ENCODE measurements at regions not wholly inside any gene's neighbourhood (a gene's known extent, or its start where the extent isn't known, plus 50 kb on each side); places are given as distances from the start of the nearest gene placed in this dataset.

DNA sequence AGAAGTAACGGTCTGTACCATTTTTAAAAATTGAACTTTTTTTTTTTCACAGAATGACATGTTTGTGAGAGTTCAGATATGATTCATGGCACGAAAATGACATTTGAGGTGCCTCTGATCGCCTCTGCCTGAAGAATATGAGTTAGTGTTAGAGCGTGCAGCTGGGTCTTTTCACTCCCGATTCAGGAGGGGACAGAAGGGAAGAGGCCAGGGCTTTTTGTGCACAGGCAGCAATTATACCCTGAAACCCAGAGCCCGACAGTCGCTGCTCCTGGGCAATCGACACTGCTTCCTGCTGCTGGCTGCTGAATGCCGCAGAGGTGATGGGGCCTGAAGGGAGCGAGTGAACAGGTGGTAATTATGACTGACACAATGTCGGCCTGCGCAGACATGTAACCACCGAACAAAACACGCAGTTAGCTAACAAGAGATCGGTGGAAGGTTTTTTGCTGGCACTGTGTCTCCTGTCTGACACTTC lies 652.0 kb upstream of the NOX3 start:
- DNase-seq = no peak

DNA sequence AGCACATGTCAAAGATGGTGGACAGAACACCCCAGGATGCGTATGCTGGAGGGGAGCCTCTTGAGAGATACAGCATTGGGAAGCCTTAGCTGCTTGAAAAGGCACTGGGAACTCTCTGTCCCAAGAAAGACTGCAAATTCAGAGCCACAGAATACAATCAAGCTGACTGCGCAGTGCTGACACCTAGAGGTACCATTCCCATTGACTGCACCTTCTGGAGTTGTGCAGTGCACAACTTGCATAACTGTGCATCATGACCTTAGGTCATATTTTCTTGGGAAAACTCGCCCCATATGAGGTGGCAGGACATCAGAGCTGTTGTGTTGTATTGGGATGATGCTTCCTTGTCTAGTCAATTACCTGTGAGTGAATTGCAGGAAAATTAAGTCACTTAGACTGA lies 646.5 kb upstream of the NOX3 start:
- DNase-seq = no peak

DNA sequence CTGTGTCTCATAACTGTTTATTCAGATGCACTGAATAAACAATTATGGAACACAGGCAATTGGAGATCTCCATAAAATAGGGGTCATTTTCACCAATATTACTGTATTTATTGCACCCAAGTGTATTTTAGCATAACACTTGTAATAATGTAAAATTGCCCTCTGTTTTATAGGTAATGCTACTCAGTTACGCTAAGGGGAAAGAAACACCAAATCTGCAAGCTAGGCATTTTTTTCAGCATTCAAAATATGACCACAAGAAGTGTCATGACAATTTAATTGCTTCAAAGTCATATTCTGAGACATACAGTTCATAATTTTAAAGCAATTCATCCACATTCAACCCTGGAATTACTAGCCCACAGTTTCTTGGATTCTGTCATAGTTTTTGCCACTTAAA lies 643.2 kb upstream of the NOX3 start:
- no peak for DNase-seq

DNA sequence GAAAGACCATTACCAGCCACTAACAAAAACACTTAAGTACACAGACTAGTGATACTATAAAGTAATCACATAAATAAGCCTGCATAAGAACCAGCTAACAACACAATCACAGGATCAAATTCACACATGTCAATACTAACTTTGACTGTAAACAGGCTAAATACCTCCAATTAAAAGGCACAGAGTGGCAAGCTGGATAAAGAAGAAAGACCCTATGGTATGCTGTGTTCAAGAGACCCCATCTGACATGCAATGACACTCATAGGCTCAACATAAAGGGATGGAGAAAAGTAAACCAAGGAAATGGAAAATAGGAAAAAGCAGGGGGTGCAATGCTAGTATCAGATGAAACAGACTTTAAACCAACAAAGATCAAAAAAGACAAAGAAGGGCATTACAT lies 631.8 kb upstream of the NOX3 start:
- DNase-seq = no peak

DNA sequence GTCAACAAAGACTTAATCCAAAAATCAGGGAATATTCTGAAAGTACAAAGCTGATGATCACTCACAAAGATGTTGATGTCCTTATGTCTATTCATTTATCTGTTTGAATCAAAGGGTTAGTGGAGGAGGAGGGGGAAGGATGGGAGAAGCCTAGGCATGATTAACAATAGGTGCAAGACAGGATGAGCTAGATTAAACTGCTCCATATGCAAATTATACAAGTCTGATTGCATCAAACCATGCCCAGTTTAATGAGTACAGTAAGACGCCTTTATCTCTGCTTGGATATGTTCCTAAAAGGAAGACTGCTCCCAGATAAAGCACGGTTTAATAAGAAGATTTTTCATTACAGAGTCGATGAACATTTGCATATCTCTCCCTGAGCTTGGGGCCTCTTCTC lies 626.4 kb upstream of the NOX3 start:
- DNase-seq = no peak

DNA sequence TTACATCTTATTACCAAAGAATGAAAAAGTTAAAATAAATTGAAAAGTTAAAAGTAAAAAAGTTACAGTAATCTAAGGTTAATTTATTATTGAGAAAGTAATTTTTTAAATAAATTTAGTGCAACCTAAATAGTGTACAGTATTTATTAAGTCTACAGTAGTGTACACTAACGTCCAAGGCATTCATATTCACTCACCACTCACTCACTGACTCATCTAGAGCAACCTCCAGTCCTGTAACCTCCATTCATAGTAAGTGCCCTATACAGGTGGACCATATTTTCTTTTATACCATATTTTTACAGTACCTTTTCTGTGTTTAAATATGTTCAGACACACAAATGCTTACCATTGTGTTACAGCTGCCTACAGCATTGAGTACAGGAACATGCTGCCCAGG lies 624.7 kb upstream of the NOX3 start:
- no peak for DNase-seq

DNA sequence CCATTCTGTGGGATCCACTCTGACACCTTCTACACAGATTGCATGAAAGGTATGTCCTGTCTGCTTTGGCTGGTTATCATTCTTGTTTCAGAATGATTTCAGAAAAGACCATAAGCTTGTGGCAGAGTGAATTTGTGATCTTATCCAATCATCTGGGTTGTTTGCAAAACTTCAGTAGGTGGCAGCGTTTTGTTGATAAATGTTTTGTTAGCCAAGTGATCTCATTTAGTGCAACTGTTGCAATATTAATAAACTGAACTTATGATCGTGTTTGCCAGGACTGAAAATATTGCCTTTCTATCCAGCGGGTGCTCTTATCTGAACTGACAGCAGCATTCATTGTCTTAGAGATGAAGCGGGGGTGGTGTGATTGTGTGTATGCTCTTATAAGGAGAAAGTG lies 613.2 kb upstream of the NOX3 start:
- no peak for DNase-seq

DNA sequence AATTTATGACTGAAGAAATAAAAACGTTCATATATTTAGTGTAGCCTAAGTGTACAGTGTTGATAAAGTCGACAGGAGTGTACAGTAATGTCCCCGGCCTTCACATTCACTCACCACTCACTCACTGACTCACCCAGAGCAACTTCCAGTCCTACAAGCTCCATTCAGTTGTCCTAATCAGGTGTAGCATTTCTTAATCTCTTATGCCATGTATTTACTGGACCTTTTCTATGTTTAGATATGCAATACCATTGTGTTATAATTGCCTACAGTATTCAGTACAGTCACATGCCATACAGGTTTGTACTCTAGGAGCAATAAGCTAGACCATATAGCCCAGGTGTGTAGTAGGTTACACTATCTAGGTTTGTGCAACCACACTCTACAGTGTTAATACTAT lies 610.2 kb upstream of the NOX3 start:
- DNase-seq = no peak

DNA sequence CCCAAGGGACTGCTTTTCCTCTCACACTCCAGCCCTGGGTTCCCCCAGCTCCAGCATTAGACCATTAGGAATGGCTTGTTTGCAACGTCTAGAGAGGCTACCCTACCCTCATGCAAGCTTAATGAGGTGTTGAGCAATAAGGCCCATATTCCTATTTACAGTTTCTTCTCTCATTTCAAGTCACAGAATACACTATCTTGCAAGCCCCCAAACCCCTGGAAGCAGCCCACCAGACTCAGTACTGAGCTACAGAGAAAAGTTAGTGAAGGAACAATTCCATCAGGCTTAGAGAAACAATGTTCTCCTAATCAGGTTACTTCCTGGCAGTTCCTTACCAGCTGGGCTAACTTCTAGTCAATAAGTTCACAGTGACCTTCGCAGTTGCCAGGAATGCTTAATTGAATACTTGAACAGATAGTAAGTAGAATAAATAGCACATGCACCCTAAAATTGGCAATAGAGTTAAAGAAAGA lies 606.5 kb upstream of the NOX3 start:
- DNase-seq = no peak

DNA sequence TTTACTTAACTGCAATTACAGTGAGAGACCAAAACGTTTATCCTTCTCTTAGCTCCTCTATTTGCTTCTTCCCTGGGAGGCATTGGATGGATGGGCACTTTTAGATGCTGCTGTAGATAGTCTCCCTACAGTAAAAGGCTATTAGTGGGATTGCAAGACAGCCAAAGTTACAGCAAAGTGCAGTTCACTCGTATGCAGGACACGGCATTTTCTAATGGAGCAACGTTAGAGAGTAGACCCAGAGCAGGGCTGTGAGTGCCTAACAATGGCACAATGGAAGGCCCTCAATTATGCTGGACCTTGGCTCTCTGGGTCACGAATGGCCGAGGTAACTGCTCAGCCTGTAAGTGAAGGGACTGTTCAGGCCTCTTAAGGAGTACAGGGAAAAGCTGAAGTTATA lies 605.8 kb upstream of the NOX3 start:
- no peak for DNase-seq

DNA sequence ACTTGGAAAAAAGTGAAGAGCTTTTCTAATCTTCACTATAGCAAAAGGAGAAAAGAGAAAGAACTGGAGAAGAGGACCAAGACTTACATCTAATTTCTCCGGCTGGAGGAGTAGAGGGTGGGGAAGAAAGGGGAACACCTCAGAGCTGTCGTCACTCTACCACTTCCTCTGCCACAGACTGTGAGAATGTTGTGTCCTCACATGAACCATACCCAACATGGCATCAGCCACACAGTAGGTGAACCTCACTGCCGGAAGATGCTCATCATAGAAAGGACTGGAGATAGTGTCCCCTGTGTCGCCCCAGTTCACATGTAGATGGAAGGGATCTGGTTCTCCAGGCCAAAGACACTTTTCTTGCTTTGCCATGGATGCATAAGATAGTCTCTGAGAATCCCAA lies 604.4 kb upstream of the NOX3 start:
- no peak for DNase-seq

DNA sequence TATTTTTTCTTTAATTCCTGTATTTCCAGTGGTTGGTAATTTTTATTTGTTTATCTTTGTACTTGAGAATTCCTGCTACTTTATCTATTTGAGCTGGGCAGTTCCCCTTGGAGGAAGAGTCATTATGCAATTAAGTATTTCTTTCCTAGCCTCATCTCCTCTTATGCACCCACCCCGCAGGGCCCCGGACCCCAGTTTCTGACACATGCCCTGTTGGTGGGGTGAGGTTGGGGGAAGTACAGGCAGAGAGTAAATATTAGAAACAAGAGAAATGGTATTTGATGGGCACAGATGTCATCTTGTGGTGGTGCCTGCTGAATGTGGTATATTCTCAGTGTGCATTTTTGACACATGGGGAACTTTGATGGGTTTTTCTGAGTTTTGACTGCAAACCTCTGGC lies 602.7 kb upstream of the NOX3 start:
- no peak for DNase-seq

DNA sequence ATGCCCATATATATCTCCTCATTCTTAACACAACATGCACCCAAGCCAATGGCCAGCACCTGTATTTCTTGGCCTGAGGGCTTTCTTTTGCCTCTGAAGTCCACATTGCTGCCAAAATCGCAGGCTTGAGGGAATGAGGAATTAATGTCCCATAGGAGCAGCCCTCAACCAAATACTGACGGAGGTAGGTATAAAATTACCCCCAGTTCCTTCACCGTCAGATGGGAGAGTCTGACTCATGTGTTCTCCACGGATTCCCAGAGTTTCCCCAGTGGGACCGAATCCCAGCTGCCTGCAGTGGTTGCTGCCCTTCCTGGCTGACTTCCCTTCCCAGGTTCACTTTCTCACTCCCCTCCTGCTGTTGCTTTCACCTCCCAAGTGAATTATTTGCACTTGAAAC lies 602.2 kb upstream of the NOX3 start:
- no peak for DNase-seq

DNA sequence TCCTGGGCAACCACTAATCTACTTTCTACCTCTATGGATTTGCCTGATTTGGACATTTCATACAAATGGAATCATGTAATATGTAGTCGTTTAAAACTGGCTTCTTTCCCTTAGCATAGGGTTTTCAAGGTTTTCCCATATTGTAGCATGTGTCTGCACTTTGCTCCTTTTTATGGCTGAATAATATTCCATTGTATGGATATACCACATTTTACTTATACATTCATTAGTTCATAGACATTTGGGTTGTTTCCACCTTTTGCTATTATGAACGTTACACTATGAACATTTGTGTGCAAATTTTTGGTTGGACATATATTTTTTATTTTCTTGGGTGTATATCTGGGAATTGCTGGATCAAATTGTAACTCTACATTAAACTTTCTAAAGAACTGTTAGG lies 600.4 kb upstream of the NOX3 start:
- DNase-seq = no peak

DNA sequence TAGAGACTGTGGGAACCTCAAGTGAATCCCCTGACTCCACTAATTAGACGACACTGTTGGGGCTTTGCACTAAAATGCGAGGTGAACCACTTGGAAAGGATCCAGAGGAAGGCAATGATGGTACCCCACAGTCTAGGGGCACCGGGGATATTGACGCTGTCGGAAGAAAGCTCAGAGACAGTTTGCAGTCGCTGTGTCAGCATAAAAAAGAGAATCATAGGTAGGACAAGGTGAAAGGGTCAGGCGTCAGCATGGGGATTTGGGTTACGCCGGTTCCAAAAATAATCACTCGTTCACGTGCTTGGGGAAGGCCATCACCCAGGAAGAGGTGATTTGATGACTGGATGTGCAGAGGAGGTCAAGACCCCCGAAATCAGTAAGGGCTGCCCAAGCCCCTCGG lies 598.0 kb upstream of the NOX3 start:
- no peak for DNase-seq

DNA sequence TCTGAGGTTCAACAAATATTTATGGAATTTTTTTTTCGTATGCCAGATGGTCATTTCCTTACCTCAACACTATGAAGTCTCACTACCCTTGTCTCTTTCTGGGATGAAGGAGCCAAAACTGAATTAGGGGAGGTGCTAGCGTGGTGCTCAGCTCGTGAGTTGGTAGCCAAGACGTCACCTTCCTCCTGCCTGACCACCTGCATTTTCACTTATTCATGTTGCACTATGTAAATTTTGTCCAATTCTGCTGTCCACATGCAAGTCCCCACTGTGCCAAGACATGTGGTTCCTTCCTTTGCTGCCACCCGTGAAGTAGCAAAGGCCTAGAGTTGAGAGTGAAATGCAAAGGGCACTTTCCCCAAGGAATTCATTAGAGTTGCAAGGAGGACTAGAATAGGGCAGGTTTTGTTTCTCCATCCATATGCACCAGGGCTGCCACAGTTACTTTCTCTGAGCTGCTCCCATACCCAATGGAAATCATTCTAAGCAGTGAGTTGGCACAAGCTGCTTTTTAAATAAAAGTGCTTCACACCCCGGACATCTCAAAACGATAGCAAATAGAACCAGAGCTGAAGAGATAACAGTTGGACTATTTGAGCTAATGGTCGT lies 591.3 kb upstream of the NOX3 start:
- DNase-seq = no peak

DNA sequence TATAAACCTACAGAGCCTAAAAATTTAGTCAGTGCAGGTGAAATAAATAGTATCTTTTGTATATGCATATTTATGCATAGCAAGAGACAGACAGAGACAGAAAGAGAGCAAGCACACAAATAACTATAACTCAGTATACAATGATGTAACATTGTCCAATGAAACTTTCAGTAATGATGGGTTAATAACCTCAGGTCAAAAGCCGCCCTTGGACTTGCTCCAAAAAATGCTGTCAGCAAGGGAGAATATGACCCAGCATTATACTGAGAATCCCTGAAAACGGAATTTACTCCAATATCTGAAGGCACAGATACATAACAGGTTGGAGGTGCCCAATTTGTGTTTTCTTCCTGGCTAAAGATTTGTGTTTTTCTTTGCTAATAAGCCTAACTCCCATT lies 590.6 kb upstream of the NOX3 start:
- DNase-seq = no peak

DNA sequence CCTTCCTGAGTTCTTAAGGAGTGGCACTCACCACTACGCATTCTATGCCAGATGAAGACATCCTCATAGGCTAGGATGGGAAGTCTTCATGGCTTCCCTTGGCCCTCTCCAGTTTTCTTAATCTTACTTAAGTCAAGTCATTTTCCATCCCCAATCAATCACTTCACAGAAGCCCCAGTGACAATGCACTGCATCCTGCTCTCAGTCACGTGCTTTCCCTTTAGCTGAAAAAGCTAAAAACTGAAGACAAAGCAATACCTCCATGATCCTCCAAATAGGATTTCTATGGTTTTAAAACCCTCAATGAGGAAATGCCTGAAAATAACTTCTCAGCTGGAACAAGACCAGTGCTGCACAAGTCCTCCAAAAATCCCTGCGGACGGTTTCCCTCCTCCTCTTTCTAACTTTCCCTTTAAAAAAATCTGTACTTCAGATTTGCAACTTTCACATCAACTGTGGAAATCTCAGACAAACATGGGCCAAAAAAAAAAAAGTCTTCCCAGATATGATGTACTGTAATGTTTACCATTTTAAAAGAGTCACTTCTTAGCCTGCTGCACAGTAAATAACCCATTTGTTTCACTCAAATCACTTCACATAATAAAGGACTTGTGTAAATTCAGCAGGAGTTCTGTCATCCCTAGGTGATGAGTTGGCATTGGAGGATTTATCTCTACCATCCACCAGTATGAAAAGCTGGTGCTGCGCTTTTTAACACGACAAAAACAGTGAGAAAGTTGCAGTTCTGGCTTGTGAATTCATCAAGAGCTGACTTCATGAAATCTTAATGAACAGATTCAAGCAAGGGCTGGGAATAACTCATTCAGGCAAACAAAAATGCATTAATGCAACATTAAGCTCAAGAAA lies 590.0 kb upstream of the NOX3 start:
- DNase-seq = no peak

DNA sequence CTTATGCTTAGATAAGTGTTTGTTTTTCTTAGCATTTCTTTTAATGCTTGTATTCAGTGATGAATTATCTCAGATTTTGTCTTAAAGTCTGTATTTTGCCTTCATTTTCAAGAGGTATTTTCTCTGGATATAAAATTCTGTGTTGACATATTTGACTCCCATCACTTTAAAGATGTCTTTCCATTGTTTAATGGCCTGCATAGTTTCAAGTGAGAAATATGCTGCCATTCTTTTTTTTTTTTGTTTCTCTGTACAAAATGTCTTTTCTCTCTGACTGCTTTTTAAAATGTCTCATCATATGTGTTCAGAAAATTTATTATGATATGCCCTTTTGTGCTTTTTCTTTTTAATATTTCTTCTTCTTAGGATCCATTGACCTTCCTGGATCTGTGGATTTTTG lies 578.0 kb upstream of the NOX3 start:
- DNase-seq = no peak

DNA sequence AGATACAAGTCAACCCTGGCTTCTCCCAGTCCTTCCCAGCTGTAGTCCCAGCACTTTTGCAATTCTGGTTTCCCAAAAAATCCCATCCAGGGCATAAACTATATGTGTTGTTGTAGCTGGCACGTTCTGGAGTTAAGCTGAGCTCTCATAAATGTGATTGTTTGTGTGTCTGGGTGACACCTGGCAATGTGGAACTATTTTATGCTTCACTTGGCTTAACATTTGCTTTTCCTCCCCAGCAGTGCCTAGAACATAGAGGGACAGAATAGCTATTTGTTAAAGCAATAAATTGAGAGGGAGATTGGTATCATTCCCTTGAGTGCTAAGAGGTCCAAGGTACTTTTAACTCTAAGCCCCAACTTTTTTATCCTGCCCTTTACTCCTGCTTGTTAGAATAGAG lies 575.9 kb upstream of the NOX3 start:
- no peak for DNase-seq

DNA sequence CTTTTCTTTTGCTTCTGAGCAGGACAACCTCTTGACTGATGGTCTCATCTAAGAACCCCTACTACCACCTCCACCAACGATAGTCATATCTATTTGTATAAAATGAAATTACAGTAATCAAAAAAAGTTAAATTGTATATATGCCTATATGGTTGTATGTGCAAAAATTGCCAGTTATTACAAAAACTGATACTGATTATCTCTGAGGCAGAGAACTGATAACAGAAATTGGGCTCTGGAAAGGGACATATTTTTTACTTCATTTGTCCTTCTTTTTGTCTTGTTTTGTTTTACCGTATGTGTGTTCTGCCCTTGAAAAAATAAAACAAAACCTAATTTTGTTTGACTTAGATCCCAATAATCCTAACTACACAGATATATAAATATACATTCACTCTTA lies 574.4 kb upstream of the NOX3 start:
- no peak for DNase-seq

DNA sequence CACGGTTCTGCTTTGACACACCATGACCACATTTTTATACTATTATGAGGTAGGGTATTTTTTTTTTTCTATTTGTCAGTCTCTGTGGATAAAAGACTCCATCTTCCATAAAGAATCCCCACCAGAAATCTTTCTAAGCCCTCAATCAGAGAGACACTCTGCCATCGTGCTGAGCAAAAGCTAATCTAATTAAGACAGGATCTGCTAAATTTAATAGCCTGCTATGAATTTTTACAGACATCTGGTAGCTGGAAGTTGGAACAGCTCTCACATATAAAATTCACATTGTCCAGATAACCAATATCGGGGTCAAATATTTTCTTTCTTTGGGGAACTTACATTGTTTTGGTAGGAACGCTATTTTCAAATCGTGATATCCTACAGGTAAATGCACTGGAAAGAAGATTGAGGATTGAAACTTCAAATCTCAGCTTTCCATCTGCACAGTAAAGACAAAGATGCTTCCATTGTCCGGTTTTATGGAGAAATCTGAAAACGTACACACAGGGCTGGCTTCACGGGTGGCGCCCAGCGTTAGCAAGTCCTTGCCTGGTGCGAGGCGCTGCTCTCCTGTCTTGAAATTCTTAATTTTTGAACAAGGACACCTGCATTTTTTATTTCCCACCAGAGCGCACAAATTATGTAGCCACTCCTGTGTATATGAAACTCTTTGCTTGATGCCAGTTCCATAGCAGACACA lies 573.8 kb upstream of the NOX3 start:
- DNase-seq = no peak

DNA sequence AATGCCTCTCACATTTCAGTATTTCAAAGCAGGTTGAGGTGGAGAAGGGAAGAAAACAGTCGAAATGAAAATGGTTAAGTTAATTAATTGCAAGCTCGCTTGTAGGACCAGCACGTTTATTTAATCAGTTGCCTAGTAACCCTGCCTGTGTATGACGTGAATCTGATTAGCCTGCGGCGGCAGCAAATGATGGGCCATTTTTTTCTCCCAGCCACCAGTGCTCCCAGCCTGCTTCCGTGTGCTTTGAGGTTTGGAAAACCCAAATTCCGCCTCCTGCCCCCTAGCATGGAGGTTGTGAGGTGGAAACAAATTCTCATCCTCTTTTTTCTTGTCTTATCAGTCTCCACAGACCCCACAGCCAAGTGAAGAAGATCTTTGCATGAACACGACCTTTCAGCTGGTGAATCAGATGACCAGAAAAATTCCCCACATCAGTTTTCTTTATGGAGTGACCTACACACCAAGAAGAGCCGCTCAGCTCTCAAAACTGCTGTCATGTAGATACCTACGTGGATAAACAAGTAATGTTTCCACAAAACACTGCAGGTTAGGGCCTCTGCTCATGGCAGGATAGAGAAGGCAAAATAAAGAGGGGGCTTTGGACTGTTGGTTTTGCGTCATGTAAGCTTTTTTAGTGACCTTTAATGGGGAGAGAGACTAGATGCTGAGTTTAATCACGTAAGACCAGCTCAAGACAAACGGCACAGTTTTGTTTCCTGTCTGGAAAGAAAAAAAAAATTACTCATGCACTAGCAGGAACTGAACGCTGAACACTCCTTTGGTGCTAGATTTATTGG lies 572.9 kb upstream of the NOX3 start:
- peak; percentile 1 for DNase-seq
